DMS79 treated with DMSO at 0.1 percent for 48 hours (cell line): ENCODE measurements at regions not wholly inside any gene's neighbourhood (a gene's known extent, or its start where the extent isn't known, plus 50 kb on each side); places are given as distances from the start of the nearest gene placed in this dataset.
"Not testable (repeated sequence)": the region's sequence is repeated elsewhere in the genome, so short reads cannot be mapped to it uniquely, and the experiment has no call there.

Source experiments
- DNase-seq: peaks from one replicate; lab custom pipeline; 2025; lab: John Stamatoyannopoulos, UW

DNA sequence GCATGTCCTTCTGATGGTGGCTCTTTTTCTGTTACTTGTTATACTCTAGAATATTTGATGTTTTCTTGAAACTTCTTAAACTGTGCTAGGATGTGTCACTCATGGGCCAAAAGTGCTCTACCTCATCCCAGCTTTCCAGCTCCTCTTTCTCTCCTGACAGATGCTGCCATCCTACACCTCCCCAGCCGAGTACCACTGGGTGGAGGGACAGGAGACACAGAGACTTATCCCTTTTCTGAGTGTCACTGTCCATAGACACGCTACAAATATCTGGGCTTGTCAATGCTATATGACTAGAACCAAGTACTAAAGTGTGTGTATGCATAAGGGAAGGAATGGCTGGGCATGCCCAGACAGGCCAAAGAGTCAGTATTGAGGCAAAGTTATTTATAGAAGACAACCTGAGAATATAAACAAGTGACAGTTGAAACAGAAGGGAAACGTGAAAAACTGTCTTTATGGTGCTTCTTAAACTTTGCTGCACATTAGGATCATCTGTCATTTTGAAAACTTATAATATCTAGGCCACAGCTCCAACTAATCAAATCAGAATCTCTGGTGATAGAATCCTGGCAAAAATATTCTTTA lies 188.0 kb downstream of the CARTPT start:
- DNase-seq = peak; percentile 28

DNA sequence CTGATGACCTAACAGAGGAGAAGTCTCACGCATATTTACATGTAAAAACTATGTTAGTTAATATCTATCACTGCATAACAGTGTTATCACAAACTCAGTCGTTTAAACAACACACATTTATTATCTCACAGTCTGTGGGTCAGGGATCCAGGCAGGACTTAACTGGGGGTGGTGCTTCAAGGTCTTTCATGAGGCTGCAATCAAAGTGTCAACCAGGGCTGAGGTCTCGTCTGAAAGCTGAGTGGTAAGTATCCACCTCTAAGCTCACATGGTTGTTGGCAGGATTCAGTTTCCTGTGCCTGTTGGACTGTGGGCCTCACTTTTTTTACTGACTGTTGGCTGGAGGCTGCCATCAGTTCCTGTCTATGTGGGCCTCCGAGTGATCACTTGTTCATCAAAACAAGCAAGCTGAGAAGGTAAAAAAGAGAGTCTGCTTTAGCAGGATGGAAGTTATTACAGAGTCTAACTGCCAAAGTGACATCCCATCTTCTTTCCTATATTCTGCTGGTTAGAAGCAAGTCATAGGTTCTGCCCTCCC lies 188.6 kb downstream of the CARTPT start:
- DNase-seq = no peak

DNA sequence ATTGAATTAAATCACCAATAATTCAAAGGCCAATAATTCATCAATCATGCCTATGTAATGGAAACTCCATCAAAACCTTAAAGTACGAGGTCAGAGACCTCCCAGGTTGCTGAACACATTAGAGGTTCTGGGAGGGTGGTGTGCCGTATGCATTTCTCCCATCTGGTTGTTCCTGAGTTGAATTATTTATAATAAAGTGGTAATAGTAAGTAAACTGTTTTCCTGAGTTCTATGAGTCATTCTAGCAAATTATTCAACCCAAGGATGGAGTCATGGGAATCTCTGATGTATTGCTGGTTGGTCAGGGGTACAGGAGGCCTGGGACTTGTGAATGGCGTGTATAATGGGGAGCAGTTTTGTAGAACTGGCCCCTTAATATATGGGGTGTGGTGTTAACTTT lies 191.7 kb downstream of the CARTPT start:
- no peak for DNase-seq

DNA sequence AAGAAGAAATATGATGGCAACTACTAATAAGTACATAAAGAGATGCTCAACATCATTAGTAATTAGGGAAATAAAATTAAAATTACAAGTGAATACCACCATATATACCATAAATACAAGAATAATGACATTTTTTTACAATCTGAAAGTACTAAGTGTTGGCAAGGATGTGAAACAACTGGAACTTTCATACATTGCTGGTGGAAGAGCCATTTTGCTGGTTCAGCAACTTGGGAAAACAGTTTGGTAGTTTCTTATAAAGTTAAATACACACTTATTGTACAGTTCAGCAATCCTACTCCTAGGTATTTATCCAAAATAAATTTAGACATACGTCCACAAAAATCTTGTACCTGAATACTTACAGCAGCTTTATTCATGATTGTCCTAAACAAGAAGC lies 192.9 kb downstream of the CARTPT start:
- no peak for DNase-seq

DNA sequence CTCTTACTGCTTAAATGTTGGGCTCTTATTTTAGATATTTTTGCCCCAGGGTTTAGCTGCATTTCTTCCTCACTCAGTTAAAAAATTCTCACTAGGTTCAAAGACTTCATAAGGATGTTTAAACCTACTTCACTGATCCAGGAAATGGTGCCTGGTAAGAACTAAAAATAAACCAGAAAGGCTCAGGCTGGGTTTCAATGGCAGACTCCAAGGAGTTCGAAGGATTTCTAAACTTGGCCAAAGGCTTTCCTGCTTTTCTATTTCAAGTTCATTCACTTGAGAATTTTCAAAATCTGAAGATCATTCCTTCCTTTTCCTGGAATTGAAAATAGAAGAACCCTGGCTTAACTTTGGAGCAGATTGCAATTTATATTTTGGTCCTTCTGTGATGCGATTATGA lies 193.0 kb upstream of the MAP1B start:
- DNase-seq = peak; percentile 0

DNA sequence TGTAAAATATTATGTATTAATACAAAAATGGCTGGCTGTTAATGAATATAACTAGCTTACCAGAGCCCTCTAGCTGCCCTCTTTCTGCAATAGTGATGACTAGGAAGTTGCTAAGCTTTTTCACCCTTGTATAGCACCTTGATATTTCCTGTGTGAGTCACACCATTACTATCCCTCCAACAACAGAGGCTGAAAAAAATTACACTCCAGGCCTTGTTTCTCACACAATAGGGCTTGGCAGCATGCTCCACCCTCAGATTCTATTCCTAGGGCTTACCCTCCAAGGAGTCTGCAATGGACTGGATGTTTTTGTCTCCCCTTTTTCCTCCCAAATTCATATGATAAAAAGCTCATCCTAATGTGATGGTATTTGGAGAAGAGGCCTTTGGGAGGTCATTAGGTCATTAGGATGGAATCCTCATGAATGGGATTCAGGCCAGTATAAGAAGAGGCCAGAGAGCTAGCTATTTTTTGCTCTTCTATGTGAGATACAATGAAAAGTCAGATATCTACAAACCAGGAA lies 184.6 kb upstream of the MAP1B start:
- DNase-seq = no peak

DNA sequence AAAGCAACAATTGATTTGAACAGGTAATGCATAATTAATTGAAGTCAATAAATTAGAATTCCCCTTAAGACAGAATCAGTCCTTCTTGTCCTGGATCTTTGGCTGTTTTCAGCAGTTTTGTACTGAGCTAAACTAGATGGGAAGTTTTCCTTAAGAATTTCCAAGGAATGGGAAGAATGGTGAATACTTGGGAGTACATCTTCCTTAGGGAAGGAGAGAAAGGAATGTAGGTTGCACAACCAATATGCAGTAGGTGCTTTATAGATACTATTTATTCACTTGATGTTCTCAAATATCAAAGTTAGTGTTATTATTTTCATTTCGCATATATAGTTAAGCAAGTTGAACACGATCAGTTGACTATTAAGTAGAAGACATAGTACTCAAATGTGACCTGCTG lies 183.5 kb upstream of the MAP1B start:
- no peak for DNase-seq

DNA sequence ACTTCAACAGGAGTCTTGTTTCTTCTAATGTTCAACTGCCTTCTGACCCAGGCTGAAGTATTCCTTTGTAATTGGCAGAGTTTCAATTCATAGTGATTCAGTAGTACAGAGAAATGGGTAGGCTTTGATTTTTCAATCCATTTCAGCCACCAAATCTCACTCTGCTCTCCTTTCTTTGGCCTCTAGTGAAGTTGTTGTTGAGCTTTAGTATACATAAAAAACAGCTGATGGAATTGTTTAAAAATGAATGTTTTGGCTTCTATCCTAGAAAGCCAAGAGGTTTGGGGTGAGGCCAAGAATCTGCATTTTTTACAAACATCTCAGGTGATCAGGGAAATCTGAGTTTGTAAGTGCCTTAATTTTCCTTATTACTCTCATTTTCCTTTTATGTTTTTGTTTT lies 182.9 kb upstream of the MAP1B start:
- peak; percentile 8 for DNase-seq

DNA sequence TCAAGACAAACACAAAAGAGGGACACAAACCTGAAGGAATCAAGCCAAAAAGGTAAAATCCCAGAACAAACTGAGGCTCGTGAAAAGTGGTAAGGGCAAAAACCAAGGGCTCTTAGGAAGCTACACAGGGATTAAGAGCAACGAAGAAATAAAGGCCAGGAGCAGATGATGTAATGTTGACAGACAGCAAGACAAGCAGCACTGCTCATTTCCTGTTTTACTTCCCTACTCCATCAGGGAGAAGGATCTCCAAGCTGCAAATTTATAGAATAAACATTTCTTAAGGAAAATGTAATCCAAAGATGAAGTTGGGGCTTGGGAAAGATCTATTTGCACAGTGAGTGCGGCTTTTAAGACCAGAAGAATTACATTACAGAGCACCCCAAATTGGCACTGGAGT lies 182.3 kb upstream of the MAP1B start:
- peak; percentile 40 for DNase-seq

DNA sequence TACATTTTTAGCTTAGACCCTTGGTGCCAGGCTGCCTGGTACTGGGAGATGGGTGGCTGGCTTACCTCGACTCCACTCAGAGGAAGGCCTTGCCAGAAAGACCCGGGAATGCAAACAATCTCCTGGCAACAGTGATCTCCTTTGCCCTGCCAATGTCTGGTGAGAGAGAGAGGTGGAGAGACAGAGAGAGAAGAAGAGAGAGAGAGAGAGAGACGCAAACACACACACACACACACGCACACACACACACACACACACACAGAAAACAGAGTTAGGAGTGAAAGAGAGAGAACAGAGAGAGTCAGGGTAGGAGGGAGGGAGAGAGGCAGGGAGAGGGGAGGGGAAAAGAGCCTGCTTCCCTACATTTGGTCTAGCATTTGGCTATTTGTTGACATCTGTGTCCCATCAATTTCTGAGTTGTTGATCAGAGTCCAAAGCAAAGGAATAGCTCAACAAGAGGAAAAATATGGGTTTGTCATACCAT lies 181.6 kb upstream of the MAP1B start:
- DNase-seq = peak; percentile 33

DNA sequence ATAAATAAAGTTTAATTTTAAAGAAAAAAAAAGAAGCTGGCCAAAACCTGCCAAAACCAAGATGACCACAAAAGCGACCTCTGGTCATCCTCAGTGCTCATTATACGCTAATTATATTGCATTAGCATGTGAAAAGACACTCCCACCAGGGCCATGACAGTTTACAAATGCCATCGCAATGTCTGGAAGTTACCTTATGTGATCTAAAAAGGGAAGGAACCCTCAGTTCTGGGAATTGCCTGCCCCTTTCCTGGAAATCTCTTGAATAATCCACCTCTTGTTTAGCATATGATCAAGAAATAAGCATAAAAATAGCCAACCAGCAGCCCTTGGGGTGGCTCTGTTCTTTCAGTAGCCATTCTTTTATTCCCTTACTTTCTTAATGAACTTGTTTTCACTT lies 178.3 kb upstream of the MAP1B start:
- DNase-seq = no peak

DNA sequence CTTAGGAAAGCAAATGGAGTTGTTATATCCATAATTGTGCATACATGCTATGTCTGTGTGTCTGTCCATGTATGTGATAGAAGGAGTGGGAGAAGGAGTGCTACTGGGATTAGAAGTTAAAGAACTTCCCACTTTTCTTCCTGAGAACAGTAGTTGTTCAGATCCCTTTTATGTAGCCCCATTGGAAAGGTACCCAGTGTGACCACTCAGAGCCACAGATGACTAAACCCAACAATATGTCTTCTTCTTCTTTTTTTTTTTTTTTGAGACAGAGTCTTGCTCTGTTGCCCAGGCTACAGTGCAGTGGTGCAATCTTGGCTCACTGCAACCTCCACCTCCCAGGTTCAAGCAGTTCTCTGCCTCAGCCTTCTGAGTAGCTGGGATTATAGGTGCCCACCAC lies 176.7 kb upstream of the MAP1B start:
- not testable (repeated sequence) for DNase-seq

DNA sequence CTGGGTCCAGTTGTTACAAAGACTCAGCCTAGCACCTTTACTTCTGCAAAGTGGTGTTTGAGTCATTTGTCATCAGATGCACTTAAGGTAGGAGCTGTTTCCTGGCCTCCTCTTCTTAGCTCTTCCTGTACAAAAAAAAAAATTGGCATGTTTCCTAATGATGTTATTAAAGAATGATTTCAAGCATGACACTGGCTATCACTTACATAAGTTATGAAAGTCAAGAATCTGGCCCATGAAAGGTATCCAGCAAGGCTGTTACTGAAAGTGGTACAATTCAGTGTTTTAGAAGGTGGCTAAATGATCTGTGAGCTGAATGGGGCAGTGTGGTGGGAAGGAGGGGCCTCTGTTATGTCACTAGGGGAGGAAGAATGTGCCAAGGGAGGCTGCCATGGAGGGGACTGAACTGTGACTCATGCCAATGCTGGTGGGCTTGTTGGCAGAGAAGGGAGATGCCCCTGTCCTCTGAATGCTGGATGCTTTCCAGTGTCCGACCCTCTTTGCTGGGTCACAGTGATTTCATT lies 175.1 kb upstream of the MAP1B start:
- DNase-seq = peak; percentile 46

DNA sequence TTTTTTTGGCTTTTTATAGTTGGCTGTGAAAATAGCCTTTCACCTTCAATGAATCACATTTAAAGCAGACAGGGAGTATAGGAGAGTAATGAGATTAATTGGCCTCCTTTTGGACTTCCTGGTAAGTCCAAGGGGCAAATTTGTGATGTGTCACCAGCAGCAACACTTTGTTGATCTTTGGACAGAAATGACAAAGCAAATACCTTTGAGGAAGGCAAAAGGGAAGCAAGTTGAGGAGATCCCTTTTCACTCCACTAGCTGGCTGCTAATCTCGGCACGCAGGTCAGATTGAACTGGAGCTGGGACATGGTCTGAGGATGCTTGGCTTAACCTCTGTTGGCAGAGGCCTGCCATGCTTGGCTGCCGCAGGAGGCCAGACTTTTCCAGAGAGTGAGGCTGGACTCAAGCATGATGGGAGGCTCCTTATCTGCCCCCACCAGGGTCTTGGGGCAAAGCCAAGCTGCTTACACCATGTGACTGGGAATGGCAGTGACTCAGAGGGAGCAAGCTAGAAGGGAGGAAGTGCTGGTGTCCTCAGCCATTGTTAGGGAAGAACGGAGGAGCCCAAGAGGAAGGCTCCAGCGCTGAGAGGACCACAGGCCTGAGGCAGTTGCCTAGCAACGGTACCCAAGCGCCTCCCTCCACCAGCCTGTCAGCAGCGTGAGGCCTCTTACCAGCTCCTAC lies 174.5 kb upstream of the MAP1B start:
- DNase-seq = peak; percentile 53

DNA sequence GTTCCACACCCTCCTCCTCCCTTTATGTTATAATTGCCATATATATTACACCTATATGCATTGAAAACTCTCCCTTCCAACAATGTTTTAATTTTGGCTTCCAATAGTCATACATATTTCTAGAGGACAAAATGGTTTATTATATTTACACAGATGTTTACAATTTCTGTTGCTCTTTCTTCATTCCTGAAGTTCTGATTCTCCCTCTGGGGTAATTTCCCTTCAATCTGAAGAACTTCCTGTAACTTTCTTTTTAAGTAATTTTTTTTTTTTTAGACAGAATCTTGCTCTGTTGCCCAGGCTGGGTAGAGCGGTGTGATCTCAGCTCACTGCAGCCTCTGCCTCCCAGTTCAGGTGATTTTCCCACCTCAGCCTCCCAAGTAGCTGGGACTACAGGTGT lies 173.0 kb upstream of the MAP1B start:
- no peak for DNase-seq

DNA sequence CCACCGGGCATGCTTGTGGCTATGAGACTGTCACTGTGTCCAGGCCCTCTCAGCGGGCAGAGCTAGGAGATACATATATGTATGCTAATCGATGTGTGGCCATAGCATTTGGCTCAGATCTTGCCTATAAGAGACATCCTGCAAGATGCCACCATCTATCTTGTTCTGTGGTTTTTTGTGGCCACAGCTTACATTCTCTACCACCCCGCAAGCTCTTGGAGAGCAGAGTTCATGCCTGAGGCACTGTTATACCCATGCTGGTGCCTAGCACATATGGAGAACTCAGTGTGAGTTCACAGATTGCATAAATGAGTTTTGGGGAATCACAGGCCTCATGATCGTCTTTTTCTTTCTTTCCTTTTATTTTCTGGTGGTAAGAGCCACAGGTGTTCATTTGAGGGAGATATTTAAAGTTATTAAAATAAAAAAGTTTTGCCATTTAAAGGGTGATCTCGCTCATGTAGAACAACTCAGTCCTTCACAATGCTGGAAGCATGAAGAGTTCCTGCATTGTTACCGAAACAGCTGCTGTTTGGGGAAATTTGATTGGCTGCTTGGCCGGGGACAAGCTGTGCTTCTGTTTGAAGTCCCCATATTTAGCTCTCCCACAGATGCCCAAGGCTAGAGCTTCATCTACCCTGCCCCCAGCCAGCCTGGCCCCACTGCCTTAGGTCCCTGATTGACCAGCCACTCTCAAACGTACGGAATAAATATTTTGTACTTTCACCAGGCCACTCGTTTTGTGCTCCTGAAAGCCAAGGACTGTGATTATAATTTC lies 169.2 kb upstream of the MAP1B start:
- DNase-seq = peak; percentile 2

DNA sequence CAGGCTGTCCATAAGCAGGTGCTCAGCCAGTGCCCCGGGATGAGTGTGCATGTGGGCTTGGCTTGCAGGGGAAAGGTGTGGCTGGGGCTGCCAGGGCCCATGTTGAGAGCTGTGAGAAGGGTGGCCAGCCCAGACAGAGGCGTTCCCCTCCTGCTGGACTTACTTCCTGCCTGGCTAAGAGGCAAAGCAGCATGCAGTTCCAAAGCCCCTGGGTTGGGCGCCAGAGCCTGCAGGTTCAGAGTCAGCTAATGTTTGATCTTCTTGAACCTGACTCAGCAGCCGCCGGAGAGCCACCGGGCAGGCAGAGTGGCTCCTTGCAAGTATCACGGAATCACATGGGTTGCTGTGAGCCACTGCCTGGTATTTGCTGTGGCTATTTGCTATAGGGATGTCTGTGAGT lies 168.4 kb upstream of the MAP1B start:
- DNase-seq = peak; percentile 53

DNA sequence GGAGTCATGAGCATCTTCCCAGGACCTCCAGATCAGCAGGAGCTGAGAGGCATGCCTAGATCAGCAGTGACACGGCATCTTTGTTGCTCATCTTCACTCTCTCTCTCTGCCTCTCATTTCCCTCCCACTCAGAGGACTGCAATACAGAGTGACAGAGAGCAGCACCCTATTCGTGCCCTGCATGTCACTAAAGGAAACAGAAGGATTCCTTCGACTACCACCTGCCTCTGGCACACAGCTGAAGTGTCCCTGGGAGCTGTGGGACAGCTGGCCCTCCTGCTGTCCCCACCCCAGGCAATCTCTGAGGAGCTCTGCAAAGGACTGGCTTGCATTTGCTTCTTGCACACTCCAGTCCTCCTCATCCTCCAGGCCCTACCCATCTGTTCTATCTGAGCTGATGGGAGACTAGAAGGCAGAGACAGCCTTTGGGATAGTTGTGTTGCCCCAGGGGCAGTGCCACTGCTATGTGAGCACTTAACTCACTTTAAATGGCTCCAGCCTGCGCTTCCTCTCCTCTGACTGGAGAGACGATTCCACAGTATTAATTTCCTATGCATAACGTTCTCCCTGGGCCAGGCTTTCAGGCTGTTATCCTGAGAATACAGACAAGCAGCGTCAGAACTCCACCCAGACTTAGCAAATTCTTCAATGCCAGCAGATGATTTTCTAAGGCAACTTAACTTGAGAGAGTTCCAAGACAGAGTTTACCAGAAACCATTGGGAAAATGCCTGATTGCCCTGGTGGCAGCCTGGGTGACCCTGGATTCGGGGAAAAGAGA lies 167.6 kb upstream of the MAP1B start:
- no peak for DNase-seq

DNA sequence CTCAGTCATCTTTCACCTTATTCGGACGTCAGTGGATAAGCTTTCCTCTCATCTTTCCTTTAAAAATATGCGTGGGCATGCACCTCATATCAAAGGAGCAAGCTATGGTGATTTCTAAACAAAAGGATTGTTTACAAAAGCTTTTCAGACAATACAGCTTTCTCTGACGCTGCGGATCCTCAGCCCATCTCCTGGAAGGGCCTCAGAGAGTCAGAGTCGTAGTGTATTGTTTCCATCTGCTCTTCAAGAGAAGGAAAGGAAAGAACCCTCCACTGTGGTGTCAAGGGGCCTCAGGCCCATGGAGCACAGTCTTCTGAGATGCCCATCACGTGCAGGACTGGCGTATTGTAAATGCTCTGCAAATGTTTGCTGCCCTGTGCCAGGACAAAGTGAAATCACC lies 163.4 kb upstream of the MAP1B start:
- DNase-seq = no peak

DNA sequence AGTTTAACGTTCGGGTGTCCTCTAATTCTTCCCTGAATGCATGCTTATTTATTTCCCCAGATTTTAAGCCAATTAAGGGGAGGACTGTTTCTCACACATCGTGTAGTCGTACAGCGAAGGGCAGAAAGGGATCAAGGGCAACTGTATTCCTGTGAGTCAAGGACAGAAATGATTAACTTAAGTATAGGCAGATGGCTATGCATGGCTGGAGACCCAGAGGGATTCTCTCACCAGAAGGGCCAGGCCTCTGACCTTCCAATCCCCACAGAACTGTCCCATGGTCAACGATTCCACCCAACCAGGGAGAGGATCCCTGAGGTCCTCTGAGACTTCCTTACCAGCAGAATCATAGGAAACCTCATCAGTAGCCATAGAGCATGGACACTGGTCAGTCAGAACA lies 161.8 kb upstream of the MAP1B start:
- DNase-seq = no peak

DNA sequence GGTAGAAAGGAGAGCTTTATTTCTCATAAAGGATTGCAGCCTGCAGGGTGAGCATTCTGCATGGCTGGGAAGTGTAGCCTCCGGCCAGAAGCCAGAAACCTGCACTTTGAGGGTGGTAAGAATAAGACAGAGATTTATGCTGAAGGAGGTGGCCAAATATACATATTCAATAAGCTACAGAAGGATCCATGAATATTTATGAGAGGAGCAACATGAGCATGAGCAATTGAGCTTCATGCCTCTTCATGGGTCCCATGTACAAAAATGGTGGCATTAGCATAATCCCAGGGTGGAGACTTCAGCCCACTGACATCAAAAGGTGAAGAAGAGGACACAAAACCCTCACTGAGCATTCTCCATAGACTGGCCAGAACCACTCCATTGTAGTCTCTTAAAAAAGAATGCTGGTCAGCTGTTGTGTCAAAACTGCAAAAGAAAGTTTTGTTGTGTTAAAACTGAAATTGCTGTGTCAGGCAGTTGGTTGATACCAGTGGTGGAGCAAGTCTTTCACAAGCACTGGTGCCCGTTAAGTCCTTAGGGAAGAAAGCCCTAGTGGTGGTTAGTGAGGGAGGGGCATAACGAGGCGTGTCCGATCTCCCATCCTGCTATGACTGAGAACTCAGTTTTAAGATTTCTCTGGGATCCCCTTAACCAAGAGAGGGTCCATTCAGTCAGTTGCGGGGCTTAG lies 160.8 kb upstream of the MAP1B start:
- no peak for DNase-seq
